ENCODE measurements at regions not wholly inside any gene's neighbourhood (a gene's known extent, or its start where the extent isn't known, plus 50 kb on each side); places are given as distances from the start of the nearest gene placed in this dataset.

- no peak for TF ChIP-seq CTCF (IDR thresholded peaks at IDR 0.05)
- TF ChIP-seq POLR2A (IDR thresholded peaks at IDR 0.05): no peak
These were observed 259.9 kb downstream of the ALDH8A1 start for GRCh38 chr6:134690048-134690447.

Data from uterus (tissue), 2 donors.